Astrocyte of the cerebellum (primary cell): ENCODE measurements at regions not wholly inside any gene's neighbourhood (a gene's known extent, or its start where the extent isn't known, plus 50 kb on each side); places are given as distances from the start of the nearest gene placed in this dataset.

Source experiments
- DNase-seq: peaks from one replicate; pipeline ENCODE4 v3.0.0-alpha.2; 2011; ENCODE audit warnings: low read depth
- H3K4me3 ChIP-seq: 2 replicates; pipeline ENCODE4 v1.5.1; 2011; ENCODE audit warnings: mild to moderate bottlenecking, low read depth, low read length, moderate library complexity
- CTCF ChIP-seq: IDR thresholded peaks from 2 replicates; pipeline ENCODE4 v1.5.1; 2012; ENCODE audit warnings: low read length, low read depth, moderate library complexity, mild to moderate bottlenecking; ENCODE audit errors: missing control alignments
- in situ Hi-C: cut with HindIII; loops from 2 replicates; pipeline ENCODE4 v1.10.0; 2017; ENCODE audit warnings: low sequenced_read_pairs

- in situ Hi-C loops, result loop anchor here (5.0 kb wide), 1 partner anchor 35 kb away; no protein-coding TSS in a partner anchor
- no peak overlapping the region for H3K4me3 ChIP-seq
- TF ChIP-seq CTCF, result no peak
- DNase-seq, result no peak
Measured at GRCh38 chr2:118721817-118722551, 125.5 kb downstream of the EN1 start.

- no peak for DNase-seq
- TF ChIP-seq CTCF, result no peak
- H3K4me3 ChIP-seq, result no peak overlapping the region
- in situ Hi-C loops, result loop anchor here (5.0 kb wide), 1 partner anchor 34 kb away; no protein-coding TSS in a partner anchor
Measured at GRCh38 chr2:118720866-118721265, 126.6 kb downstream of the EN1 start.

GRCh38 chr2:118718921-118719320, 128.5 kb downstream of the EN1 start:
- in situ Hi-C loops, result no loop called here
- no peak for DNase-seq
- no peak for TF ChIP-seq CTCF
- no peak overlapping the region for H3K4me3 ChIP-seq

- TF ChIP-seq CTCF, result no peak
- H3K4me3 ChIP-seq, result no peak overlapping the region
- no peak for DNase-seq
- in situ Hi-C loops, result no loop called here
Measured at GRCh38 chr2:118716102-118716501, 131.3 kb downstream of the EN1 start.

DNA sequence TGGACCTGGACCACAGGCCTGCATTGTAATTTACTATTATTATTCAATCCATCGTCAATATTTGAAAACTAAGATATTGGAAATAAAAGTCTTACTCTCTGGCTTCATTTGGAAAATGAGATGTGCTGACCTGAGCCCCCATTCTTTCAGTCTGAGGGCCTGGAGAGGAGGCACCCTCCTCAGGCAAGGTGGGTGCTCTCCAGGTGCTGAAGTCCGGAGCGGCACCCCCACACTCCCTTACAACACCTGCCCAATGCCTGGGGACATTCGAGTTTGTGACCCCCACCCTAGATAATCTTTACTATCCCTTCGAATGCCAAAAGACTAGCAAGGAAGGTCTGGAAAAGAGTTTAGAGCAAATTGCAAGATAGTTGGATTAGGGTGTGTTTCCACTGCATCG, 133.3 kb downstream of the EN1 start:
- in situ Hi-C loops, result no loop called here
- TF ChIP-seq CTCF, result no peak
- no peak for DNase-seq
- H3K4me3 ChIP-seq, result no peak overlapping the region

DNA sequence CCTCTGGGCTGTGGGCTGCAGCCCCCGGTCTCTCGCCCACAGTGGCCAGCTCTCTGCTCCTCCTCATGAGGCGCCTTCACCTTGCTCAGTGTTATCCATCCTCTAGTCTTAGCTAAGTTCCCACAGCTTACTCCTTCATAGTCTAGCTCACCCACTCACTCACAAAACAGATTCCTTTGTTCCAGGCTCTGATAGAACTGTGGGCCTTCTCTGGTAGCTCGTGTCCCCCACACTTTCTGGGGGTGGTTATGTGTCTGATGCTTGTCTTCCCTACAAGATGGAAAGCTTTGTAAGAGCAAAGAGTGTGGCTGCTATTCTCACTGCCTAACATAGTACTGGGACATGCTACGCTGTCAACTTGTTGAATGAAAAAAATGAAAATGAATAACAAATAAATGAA, 135.8 kb downstream of the EN1 start:
- DNase-seq, result no peak
- TF ChIP-seq CTCF, result no peak
- in situ Hi-C loops, result no loop called here
- H3K4me3 ChIP-seq, result no peak overlapping the region

- DNase-seq, result no peak
- no peak overlapping the region for H3K4me3 ChIP-seq
- in situ Hi-C loops, result no loop called here
- TF ChIP-seq CTCF, result no peak
Measured at GRCh38 chr2:118710481-118710880, 137.0 kb downstream of the EN1 start.
